Stromal cell of bone marrow (primary cell): ENCODE measurements at regions not wholly inside any gene's neighbourhood (a gene's known extent, or its start where the extent isn't known, plus 50 kb on each side); places are given as distances from the start of the nearest gene placed in this dataset.

Experiments used
- DNase-seq: peaks from one replicate; pipeline ENCODE4 v3.0.0-alpha.2; 2012; ENCODE audit warnings: low read depth

DNA sequence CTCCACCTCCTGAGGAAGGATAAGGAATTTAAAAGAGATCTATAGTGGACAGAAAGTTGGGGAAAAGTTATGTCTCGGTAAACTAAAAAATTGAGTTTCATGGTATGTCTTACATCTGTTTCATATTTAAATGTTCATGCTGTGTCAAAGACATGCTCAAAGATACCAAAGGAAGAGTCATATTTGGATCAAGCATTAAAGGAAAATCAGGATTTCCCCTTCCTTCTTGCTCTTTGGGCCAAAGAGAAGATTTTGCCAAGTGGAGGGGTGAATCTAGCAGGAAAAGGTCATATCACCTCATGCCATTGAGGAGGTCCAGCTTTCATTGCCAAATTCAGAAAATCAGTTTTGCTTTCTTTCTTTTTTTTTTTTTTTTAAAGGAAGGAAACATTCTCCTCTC lies 192.4 kb downstream of the OGFRL1 start:
- DNase-seq: no peak

DNA sequence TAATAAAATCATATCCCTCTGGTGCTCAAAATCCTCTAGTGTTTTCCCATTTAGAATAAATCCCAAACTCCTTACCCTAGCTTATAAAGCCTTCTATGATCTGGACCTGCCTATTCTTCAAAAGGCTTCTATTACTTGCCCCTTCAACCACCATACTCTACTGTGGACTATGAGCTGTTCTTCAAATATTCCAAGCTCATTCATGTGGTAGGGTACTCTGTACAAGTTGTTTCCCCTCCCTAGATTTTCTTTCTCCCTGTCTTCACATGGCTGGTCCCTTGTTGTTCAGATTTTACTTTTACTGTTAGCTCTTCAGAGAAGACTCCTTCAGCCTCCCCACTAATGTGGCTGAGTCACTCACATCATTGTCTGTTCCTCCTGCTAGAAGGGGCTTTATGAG lies 193.2 kb downstream of the OGFRL1 start:
- no peak for DNase-seq

- no peak for DNase-seq
Observed at GRCh38 chr6:71482742-71483141, 194.1 kb downstream of the OGFRL1 start.

GRCh38 chr6:71486461-71486860 lies 197.8 kb downstream of the OGFRL1 start:
- peak; percentile 30 for DNase-seq

DNA sequence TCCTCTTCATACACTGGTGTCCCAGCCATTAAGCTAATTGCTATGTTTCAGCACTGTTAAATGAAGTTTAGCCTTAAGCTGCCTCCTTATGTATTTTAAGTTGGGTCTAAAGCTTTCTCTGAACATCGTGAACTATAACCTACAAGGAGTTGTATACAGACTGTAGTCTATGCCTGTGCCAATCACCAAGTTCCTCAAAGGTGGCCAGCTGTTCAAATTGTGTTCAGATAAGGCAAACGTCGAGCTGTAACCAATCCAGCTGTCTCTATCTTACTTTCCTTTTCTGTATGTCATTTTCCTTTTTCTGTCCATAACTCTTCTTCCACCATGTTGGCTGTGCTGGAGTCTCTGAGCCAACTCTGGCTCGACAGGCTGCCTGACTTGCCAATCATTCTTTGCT lies 199.6 kb downstream of the OGFRL1 start:
- DNase-seq: no peak

GRCh38 chr6:71489736-71490135 lies 201.1 kb downstream of the OGFRL1 start:
- peak; percentile 68 for DNase-seq

GRCh38 chr6:71490876-71491275 lies 202.3 kb downstream of the OGFRL1 start:
- no peak for DNase-seq

DNA sequence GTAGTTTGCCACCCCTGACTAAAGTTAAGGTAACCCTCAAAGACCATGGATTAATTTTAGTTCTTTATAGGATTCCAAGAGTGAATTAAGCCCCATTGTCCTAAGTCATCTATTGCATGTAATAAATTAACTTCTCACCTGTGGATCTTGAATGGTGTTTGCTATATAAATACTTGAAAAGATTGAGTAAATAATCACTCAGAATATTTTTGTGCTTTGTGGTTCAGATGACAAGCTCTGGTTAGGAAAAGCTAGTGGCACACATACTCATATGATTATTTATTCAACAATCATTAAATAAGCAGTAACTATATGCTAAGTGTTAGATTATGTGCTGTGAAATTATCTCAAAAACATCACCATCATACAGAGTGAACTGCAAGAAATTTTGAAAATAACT lies 203.2 kb downstream of the OGFRL1 start:
- no peak for DNase-seq

DNA sequence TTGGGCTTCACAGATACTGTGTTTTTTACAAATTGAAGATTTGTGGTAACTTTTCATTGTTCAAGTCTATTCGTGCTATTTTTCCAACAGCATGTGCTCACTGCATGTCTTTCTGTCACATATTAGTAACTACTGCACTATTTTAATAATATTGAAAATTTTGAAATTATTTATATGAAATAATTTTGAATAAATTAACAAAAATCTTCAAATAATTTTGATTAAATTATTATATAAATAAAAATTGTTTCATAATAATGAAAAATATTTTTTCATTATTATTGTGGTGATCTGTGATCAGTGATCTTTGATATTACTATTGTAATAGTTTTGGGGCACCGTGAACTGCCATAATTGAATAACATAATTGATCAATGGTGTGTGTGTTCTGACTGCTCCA lies 204.1 kb downstream of the OGFRL1 start:
- DNase-seq: no peak

DNA sequence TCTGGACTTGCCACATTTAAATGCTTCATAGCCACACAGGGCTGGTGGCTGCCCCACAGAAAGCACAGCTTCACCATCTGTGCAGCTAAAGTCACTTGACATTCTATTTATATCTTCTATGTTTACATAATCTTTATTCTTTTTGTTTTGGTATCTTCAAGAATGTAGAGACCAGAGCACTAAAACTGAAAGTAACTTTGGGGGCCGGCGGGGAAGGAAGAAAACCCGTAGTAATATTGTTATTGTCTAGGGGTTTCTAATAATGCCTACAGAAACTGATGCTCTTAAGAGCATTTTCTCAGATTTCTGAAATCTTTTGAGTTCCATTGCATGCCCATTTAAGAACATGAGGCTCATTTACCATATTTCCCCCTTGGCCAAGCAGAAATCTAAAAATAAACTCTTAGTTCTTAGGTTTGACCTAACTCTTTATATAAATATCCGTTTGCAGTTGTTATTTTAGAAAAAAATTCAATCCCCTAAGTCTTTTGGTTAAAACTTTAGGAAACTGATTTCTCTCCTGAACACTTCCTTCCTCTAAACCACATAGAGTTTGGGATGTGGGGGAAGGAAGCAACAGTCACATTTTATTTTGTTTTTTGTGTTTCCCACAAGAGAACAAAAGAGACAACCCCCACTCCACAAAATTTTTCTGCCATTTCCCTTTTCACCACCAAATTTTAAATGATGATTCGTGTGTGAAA lies 207.6 kb downstream of the OGFRL1 start:
- DNase-seq: no peak

- DNase-seq: no peak
Observed at GRCh38 chr6:71496722-71497033, 208.1 kb downstream of the OGFRL1 start.

DNA sequence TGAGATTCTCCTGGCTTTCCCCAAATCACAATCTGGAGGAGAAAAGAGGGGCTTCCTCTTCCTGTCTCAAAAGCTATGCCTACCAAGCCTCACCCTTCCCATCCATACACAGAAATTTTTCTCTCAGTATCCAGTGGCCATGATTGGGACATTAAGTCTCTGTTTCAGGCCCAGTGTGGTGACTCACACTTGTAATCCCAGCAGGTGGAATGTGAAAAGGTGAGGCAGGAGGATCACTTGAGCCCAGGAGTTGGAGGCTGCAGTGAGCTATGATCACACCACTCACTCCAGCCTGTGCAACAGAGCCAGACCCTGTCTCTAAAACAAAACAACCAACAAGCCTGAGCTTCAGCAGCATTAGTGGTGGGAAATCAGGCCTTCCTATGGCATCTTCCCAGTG lies 210.0 kb downstream of the OGFRL1 start:
- DNase-seq: no peak

DNA sequence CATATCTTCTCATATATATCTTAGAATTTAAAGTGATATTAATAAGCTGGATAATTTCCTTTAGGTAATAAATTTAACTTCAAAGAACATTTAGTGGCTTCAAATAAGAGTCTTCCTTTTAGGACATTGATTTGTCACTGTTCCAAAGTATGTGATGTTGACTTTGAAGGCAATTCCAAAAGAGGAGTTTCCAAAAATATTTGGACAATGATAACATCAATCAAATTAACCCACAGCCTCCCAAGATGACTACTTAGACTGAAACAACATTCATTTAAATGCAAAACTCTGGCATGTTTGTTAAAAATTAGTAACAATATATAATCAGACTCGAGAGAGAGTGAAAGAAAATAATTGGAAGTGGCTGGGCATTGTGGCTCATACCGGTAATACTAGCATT lies 211.1 kb downstream of the OGFRL1 start:
- DNase-seq: no peak

DNA sequence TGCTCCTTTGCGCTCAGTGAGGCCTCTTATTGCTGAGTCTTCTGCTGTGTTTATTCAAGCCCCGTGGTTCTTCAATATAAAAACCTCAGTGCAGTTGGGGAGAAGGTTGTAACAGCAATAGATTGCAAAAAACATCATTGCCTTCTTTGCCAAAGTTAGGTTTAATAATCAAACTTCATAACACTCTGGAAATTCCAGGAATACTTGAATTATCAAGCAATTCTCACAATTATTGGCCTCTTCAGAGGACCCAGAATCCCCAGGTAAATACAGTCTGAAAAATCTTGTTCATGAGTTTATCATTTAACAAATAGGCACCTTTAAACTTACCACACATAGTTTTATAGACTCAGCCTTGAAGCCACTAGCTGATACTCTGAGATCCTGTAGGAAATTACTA lies 213.6 kb downstream of the OGFRL1 start:
- no peak for DNase-seq

- DNase-seq: no peak
Observed at GRCh38 chr6:71502956-71503355, 214.3 kb downstream of the OGFRL1 start.

- DNase-seq: no peak
Observed at GRCh38 chr6:71507183-71507582, 218.6 kb downstream of the OGFRL1 start.

DNA sequence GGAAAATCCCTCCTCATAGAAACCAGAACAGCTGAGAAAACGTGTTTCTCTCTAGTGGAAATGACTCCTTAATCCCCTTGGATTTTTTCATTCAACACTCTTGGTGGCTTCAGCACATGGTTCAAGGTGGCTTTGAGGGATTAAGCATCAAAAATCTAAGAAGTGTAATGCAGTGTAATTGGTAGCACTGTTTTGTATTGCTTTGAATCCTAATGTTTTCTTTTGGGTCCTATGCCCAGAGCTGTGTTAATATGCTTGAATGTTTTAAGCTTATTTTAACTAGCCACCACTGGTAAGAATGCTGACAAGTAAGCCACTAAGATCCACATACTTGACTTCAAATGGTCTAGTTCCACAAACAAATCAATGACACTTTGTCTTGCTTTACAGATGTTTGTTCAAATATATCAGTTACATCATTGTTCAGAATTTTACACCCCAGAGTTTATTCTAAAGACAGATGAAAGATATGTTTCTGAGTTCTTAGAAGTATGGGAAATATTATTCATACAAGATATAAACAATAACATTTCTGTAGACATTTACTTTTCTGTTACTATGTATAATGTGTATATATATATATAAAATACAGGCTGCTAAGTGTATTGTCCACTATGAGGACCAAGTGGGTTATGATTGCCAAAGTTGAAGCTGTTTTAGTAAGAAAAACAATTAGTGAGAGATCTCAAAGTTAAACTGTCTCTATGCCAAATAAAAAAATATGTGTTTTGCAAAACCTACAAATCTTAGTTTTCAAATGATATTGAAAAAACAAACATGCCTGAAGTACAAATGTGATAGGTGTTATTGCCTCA lies 220.8 kb downstream of the OGFRL1 start:
- DNase-seq: no peak

GRCh38 chr6:71510057-71510713 lies 221.6 kb downstream of the OGFRL1 start:
- peak; percentile 64 for DNase-seq

- DNase-seq: no peak
Observed at GRCh38 chr6:71510856-71511255, 222.2 kb downstream of the OGFRL1 start.

DNA sequence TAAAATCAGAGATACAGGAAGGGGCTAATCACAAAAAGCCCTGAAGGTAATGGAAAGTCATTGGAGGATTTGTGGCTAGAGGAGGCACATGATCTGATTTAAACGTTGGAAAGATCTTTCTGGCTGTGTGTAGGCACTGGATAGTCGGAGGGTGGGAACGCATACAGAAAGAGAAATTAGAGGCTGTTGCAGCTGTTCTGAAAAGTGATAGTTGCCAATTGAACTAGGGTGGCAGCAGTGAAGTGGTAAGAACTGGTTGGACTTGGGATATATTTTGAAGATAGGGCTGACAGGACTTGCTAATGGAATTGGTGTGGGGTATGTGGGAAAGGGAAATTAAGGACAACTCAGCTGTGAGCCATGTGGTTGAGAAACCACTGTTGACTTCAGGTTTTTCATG lies 223.6 kb downstream of the OGFRL1 start:
- no peak for DNase-seq

- DNase-seq: no peak
Observed at GRCh38 chr6:71513036-71513435, 224.4 kb downstream of the OGFRL1 start.

DNA sequence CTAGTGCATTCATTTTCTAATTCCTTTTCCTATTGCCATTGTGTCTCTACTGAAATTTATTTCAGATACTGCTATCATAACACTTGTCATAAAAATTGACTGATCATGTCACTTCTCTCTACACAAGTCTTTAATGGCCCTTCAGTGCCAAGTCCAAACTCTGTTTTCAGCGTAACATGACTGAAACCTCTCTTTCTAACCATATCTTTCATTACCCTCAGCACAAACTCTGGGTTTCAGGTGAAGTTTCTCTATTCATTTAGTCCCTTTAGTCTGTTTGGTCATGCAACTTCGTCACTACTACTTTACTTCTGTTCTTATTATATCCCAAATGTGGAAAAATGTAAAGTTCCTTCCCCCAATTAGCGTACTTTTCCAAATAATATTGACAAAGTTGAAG lies 234.9 kb downstream of the OGFRL1 start:
- DNase-seq: no peak

DNA sequence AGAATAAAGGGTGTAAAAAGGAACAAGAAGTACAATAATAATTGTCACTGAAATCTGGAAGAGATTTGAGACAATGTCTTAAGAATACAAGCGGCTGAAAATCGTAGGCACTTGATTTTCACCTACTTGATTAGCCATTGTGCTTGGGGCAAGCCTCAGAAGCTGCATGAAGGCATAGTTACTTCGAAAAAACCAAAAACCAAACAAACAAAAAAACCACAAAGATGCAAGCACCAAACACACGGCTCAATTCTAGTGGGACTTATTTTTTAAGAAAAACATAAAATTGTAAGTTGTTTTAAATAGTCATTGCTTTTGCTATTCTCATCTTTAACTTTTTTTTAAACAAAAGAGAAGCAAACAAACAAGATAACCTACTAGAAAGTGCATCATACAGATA lies 235.6 kb downstream of the OGFRL1 start:
- no peak for DNase-seq
